ENCODE measurements at regions not wholly inside any gene's neighbourhood (a gene's known extent, or its start where the extent isn't known, plus 50 kb on each side); places are given as distances from the start of the nearest gene placed in this dataset.

DNA sequence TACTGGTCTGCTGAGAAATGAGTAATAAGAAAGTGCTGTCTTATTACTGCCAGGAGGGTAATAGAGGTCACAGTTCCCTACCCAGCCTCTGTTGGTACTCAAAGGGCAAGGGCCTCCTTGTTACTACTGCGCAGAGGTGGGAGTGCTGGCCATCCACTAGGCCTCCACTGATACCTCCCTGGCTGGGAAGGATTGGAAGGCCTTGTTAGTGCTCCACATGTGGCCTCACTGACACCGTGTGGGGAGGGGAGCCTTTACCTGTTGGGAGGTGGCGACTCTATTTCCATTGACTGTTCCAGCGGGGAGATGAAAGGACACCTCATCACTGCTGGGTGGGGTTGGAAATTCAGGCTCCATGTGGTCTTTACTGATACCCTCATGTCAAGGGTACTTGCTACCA, 57.8 kb upstream of the USP24 start:
- no peak overlapping the region for H3K23ac ChIP-seq (ENCODE audit: insufficient read length, low read depth, low read length)
- no peaks in the 10 kb centered on the region for H3K79me2 ChIP-seq (ENCODE audit: insufficient read depth, low read length)
- H3K9ac ChIP-seq (ENCODE audit: extremely low read depth, insufficient read length, low read length), result no peak overlapping the region
- Mint-ChIP-seq H3K4me1 (peaks cover 17 to 23% of the 10 kb centered on the region in 2 experiments), H3K36me3 (ENCODE audit: insufficient read depth in 1 of 3, low read depth in 3 of 3) (no peaks in the 10 kb centered on the region), H3K9me3 (no peaks in the 10 kb centered on the region), H3K27ac (no peak overlapping the region), H3K4me3 (no peak overlapping the region), H3K27me3 (ENCODE audit: low read depth) (peaks cover 4% of the 10 kb centered on the region; the same call in 1 of the 2 replicates)
- no peak overlapping the region for H4K5ac ChIP-seq (ENCODE audit: insufficient read length, low read depth, low read length)
- H3K14ac ChIP-seq (ENCODE audit: insufficient read depth, low read length), result no peak overlapping the region
- H3K4ac ChIP-seq (ENCODE audit: low read depth, low read length), result no peak overlapping the region
- H4K20me1 ChIP-seq (ENCODE audit: control insufficient read depth, insufficient read depth, insufficient read length), result no peaks in the 10 kb centered on the region
- no peak overlapping the region for H3T11ph ChIP-seq (ENCODE audit: low read length)
- no peak overlapping the region for H4K91ac ChIP-seq (ENCODE audit: insufficient read length, low read depth, low read length)
- H2BK15ac ChIP-seq (ENCODE audit: low read depth, low read length), result no peak overlapping the region
- no peak overlapping the region for H4K8ac ChIP-seq (replicated peaks; ENCODE audit: insufficient read length, low read depth, low read length)
- no peak overlapping the region for H3K56ac ChIP-seq (ENCODE audit: insufficient read length, low read depth, low read length)
- H3K79me1 ChIP-seq (ENCODE audit: insufficient read depth, low read depth, low read length, poor library complexity, severe bottlenecking), result no peaks in the 10 kb centered on the region
- no peak overlapping the region for H3K4me2 ChIP-seq (ENCODE audit: insufficient read depth, insufficient read length, low read length)
- no peaks in the 10 kb centered on the region for H3K4me1 ChIP-seq (ENCODE audit: insufficient read depth, low read length)
- no peaks in the 10 kb centered on the region for H3K9me3 ChIP-seq (ENCODE audit: control insufficient read depth, low read depth, low read length)
- no peaks in the 10 kb centered on the region for H3K27me3 ChIP-seq (ENCODE audit: insufficient read depth, low read length)
- H2BK5ac ChIP-seq (ENCODE audit: insufficient read length, low read length), result no peak overlapping the region
- H3K23me2 ChIP-seq (ENCODE audit: insufficient read length, low read depth, low read length, poor library complexity, severe bottlenecking), result no peaks in the 10 kb centered on the region
- H3K27ac ChIP-seq (ENCODE audit: insufficient read length, low read depth, low read length), result no peak overlapping the region
- TF ChIP-seq, protein P1, sequence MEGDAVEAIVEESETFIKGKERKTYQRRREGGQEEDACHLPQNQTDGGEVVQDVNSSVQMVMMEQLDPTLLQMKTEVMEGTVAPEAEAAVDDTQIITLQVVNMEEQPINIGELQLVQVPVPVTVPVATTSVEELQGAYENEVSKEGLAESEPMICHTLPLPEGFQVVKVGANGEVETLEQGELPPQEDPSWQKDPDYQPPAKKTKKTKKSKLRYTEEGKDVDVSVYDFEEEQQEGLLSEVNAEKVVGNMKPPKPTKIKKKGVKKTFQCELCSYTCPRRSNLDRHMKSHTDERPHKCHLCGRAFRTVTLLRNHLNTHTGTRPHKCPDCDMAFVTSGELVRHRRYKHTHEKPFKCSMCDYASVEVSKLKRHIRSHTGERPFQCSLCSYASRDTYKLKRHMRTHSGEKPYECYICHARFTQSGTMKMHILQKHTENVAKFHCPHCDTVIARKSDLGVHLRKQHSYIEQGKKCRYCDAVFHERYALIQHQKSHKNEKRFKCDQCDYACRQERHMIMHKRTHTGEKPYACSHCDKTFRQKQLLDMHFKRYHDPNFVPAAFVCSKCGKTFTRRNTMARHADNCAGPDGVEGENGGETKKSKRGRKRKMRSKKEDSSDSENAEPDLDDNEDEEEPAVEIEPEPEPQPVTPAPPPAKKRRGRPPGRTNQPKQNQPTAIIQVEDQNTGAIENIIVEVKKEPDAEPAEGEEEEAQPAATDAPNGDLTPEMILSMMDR (conservative IDR thresholded peaks at IDR 0.05), result no peak; the same call in 2 of the 3 replicates
- peak; percentile 59 for DNase-seq
- no peak overlapping the region for H2BK20ac ChIP-seq (ENCODE audit: low read depth, low read length, poor library complexity, severe bottlenecking)
- no CpG with 5 or more reads among the region's 4 CpGs for WGBS (ENCODE audit: extremely low coverage, insufficient read length, low lambda C conversion rate)
- no peak overlapping the region for H2AFZ ChIP-seq (ENCODE audit: low read length)
- no peak overlapping the region for H2BK120ac ChIP-seq (ENCODE audit: low read depth, low read length, poor library complexity, severe bottlenecking)
- no peak overlapping the region for H3K18ac ChIP-seq (ENCODE audit: insufficient read length, low read depth, low read length)
- no peak overlapping the region for H2BK12ac ChIP-seq (ENCODE audit: insufficient read length, low read depth, low read length)
- H2AK5ac ChIP-seq (ENCODE audit: insufficient read length, low read length), result no peak overlapping the region

Data from H9 (cell line).